AG09309 (cell line): ENCODE measurements at regions not wholly inside any gene's neighbourhood (a gene's known extent, or its start where the extent isn't known, plus 50 kb on each side); places are given as distances from the start of the nearest gene placed in this dataset.

Experiments
- DNase-seq: peaks from one replicate; pipeline ENCODE4 v3.0.0-alpha.2; 2010; ENCODE audit warnings: low read depth
- H3K4me3 ChIP-seq: 2 replicates; pipeline ENCODE4 v1.5.1; 2011; ENCODE audit warnings: mild to moderate bottlenecking, low read depth, low read length, moderate library complexity; ENCODE audit not compliant: control insufficient read depth
- CTCF ChIP-seq: IDR thresholded peaks from 2 replicates; pipeline ENCODE4 v1.5.1; 2011; ENCODE audit warnings: mild to moderate bottlenecking, low read depth, low read length, inconsistent platforms; ENCODE audit not compliant: insufficient read depth, control insufficient read depth; ENCODE audit errors: missing control alignments

DNA sequence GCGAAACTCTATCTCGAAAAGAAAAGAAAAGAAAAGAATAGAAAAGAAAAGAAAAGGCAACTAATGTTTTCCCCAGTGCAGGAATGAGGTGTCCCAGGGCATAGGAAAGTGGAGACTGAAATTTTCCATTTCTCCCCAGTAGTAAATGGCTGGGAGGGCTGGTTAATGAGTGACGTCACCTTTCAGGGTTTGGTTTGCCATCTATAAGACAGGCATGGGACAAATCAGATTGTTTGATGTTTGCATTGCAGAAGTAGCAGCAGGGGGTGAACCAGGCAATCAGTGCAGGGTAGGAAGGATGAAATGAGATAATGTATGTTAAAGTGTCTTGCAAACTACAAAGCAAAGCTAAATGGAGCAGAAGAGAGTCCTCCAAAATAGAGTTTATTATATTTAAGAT, 533.4 kb downstream of the PKHD1 start:
- no peak overlapping the region for H3K4me3 ChIP-seq
- DNase-seq: no peak
- TF ChIP-seq CTCF: no peak

DNA sequence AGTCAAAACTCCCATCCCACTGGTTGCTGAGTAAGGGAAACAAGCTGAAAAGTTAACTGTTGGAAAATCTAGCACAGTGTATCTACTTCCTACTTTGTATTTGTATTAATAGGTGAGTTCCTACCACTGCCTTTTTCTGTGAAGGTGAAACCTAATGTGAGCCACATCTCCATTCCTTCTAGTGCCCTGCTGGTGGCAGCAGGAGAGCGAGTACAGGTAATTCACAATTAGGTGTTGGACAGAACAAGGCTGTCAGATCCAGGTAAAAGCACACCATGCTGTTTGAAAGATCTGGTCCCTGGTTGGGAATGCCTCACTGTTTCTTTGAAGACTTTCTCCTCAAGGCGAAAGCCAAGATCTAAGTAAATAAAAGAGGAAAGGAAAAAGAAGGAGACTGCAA, 528.4 kb downstream of the PKHD1 start:
- DNase-seq: no peak
- no peak overlapping the region for H3K4me3 ChIP-seq
- TF ChIP-seq CTCF: no peak

GRCh38 chr6:51562198-51562597, 525.2 kb downstream of the PKHD1 start:
- no peak overlapping the region for H3K4me3 ChIP-seq
- DNase-seq: no peak
- TF ChIP-seq CTCF: no peak
